Bronchial epithelial cell (primary cell): ENCODE measurements at regions not wholly inside any gene's neighbourhood (a gene's known extent, or its start where the extent isn't known, plus 50 kb on each side); places are given as distances from the start of the nearest gene placed in this dataset.
A peak's percentile ranks its signal among the peaks of the same experiment; 100 is the strongest.

Experiments
- DNase-seq: peaks from one replicate; pipeline ENCODE4 v3.0.0-alpha.2; 2010; ENCODE audit warnings: low read depth
- FAIRE-seq: peaks from 2 replicates; lab custom pipeline; 2011; peaks lifted over from hg19 to GRCh38; lab: Jason Lieb, UNC
- H3K27me3 ChIP-seq: 2 replicates; pipeline ENCODE4 v1.5.1; 2011; ENCODE audit warnings: low read length; ENCODE audit not compliant: control insufficient read depth, insufficient read depth
- H3K36me3 ChIP-seq: 2 replicates; pipeline ENCODE4 v1.5.1; 2011; ENCODE audit warnings: low read length; ENCODE audit not compliant: control insufficient read depth, insufficient read depth
- H3K4me3 ChIP-seq: 2 replicates; pipeline ENCODE4 v1.5.1; 2011; ENCODE audit warnings: mild to moderate bottlenecking, low read depth, low read length, control low read depth
- CTCF ChIP-seq: IDR thresholded peaks from 2 replicates; pipeline ENCODE4 v1.5.1; 2011; ENCODE audit warnings: mild to moderate bottlenecking, moderate library complexity, low read length, control low read depth, inconsistent platforms; ENCODE audit not compliant: insufficient read depth, severe bottlenecking

DNA sequence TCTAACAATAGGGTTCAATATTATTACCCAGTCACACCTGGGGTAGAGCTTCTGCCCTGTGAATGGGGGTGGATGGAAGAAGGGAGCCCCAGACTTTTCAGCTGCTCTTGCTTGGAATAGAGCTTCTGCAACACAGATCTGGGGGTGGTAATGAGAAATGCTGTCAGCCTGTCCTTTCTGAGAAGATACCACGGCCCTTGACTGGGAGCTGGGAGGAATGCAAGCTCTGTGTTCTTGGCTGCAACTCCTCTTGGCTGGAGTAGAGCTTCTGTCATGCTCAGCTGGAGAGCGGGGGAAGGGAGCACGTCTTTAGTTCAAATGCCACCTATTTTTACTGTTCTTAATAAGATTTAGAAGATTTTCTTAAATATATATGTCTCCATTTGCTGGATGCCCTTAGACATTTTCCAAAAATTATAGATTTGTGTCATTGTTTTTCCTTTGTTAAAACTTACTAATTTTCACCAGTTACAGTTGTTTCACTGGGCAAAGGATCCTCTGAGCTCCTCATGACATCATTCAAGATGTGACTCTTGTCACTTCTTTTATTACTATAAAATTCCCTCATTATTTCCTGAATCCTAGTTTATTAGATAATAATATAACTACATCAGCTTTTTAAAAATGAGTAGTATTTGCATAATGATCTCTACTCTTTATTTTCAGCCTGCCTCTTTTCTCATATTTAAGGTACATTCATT is 180.0 kb upstream of the TGFBR2 start:
- no peak for TF ChIP-seq CTCF
- H3K27me3 ChIP-seq, result no peaks in the 10 kb centered on the region
- no peaks in the 10 kb centered on the region for H3K36me3 ChIP-seq
- no peak overlapping the region for H3K4me3 ChIP-seq
- DNase-seq (no peak), FAIRE-seq (no peak)

- DNase-seq (peak; percentile 22), FAIRE-seq (no peak)
- Histone ChIP-seq H3K4me3 (no peak overlapping the region), H3K36me3 (no peaks in the 10 kb centered on the region), H3K27me3 (no peaks in the 10 kb centered on the region)
- no peak for TF ChIP-seq CTCF
These were observed 178.2 kb upstream of the TGFBR2 start for GRCh38 chr3:30428251-30428650.

DNA sequence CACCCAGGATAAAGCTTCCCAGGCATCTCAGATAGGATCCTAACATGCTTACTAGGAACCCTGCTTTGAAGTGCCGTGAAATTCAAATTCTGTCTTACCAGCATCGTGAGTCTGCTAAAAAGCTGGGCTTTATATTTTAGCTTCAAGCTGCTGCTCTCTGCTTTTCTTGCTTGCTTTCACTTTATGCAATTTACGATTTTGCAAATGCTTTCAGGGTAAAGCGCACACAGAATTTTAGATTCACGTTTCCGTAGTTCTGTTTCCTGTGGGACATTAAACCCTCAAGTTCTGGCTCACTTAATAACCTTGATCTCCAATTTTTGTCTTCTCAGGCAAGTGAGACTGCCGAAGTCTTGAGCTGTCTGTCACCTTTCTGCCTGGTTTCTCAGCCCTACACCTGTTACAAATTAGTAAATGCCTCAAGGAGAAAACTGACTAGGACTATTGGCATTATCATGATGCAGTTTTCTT is 170.5 kb upstream of the TGFBR2 start:
- TF ChIP-seq CTCF, result no peak
- no peak for DNase-seq
- Histone ChIP-seq H3K36me3 (no peaks in the 10 kb centered on the region), H3K4me3 (no peak overlapping the region), H3K27me3 (no peaks in the 10 kb centered on the region)
- FAIRE-seq, result no peak

- Histone ChIP-seq H3K36me3 (no peaks in the 10 kb centered on the region), H3K4me3 (no peak overlapping the region), H3K27me3 (no peaks in the 10 kb centered on the region)
- peak; percentile 29 for DNase-seq
- no peak for FAIRE-seq
- no peak for TF ChIP-seq CTCF
These were observed 169.2 kb upstream of the TGFBR2 start for GRCh38 chr3:30437171-30437601.

- no peaks in the 10 kb centered on the region for H3K27me3 ChIP-seq
- no peak for DNase-seq
- no peak for TF ChIP-seq CTCF
- no peak for FAIRE-seq
- no peak overlapping the region for H3K4me3 ChIP-seq
- H3K36me3 ChIP-seq, result no peaks in the 10 kb centered on the region
These were observed 168.3 kb upstream of the TGFBR2 start for GRCh38 chr3:30438126-30438525.
